ENCODE measurements at regions not wholly inside any gene's neighbourhood (a gene's known extent, or its start where the extent isn't known, plus 50 kb on each side); places are given as distances from the start of the nearest gene placed in this dataset.

GRCh38 chr21:30102871-30103270, 63.7 kb downstream of the CLDN17 start (continued):
- no peak for TF ChIP-seq PRDM1 (tag by site-specific recombination; IDR thresholded peaks at IDR 0.05)

GRCh38 chr21:30101967-30102366, 64.6 kb downstream of the CLDN17 start:
- Histone ChIP-seq H3K27ac (ENCODE audit: extremely low read depth, low read depth, low read length) (no peak overlapping the region), H3K36me3 (ENCODE audit: control insufficient read depth in 2 of 2, insufficient read depth in 1 of 2, low read length in 2 of 2) (no peaks in the 10 kb centered on the region), H3K4me3 (ENCODE audit: low read depth, low read length) (no peak overlapping the region), H3K4me1 (ENCODE audit: control insufficient read depth, insufficient read depth, low read length) (no peaks in the 10 kb centered on the region), H3K9me3 (ENCODE audit: control insufficient read depth, insufficient read depth, low read depth, low read length) (no peaks in the 10 kb centered on the region)
- CTCF ChIA-PET: interaction anchor here (0.6 to 0.9 kb wide), 2 partner anchors 57 to 1433 kb away, joined by 3 to 5 read pairs; no protein-coding TSS in a partner anchor
- TF ChIP-seq ZSCAN4 (tag by site-specific recombination; IDR thresholded peaks at IDR 0.05): no peak
- TF ChIP-seq ZNF624 (tag by site-specific recombination; IDR thresholded peaks at IDR 0.05): no peak
- no peak for TF ChIP-seq ZNF580 (tag by site-specific recombination; IDR thresholded peaks at IDR 0.05)
- no peak for TF ChIP-seq ZNF623 (tag by site-specific recombination; IDR thresholded peaks at IDR 0.05)
- TF ChIP-seq ZNF362 (tag by site-specific recombination; IDR thresholded peaks at IDR 0.05): no peak
- POLR2A ChIA-PET: no interaction called here

- CTCF ChIA-PET: no interaction called here
- Histone ChIP-seq H3K9me3 (ENCODE audit: control insufficient read depth, insufficient read depth, low read depth, low read length) (no peaks in the 10 kb centered on the region), H3K4me1 (ENCODE audit: control insufficient read depth, insufficient read depth, low read length) (no peaks in the 10 kb centered on the region), H3K27ac (ENCODE audit: extremely low read depth, low read depth, low read length) (no peak overlapping the region), H3K4me3 (ENCODE audit: low read depth, low read length) (no peak overlapping the region), H3K36me3 (ENCODE audit: control insufficient read depth in 2 of 2, insufficient read depth in 1 of 2, low read length in 2 of 2) (no peaks in the 10 kb centered on the region)
- POLR2A ChIA-PET: no interaction called here
- TF ChIP-seq ZNF280C (tag by site-specific recombination; IDR thresholded peaks at IDR 0.05): no peak
- no peak for TF ChIP-seq ZBTB1 (tag by site-specific recombination; IDR thresholded peaks at IDR 0.05)
- no peak for TF ChIP-seq ZNF791 (tag by site-specific recombination; IDR thresholded peaks at IDR 0.05)
- no peak for TF ChIP-seq SP2 (tag by site-specific recombination; IDR thresholded peaks at IDR 0.05)
- no peak for TF ChIP-seq GLIS1 (tag by site-specific recombination; IDR thresholded peaks at IDR 0.05)
- TF ChIP-seq ZFP69B (tag by site-specific recombination; IDR thresholded peaks at IDR 0.05): no peak
- TF ChIP-seq ZNF48 (tag by site-specific recombination; IDR thresholded peaks at IDR 0.05): no peak
- no peak for TF ChIP-seq EGR2 (tag by site-specific recombination; IDR thresholded peaks at IDR 0.05; ENCODE audit: low read depth)
- TF ChIP-seq ZNF266 (tag by site-specific recombination; IDR thresholded peaks at IDR 0.05; ENCODE audit: low read depth): no peak
- TF ChIP-seq ZNF596 (tag by site-specific recombination; IDR thresholded peaks at IDR 0.05): no peak
- no peak for TF ChIP-seq ZNF704 (tag by site-specific recombination; IDR thresholded peaks at IDR 0.05)
- TF ChIP-seq ZSCAN5A (tag by site-specific recombination; IDR thresholded peaks at IDR 0.05): no peak
- TF ChIP-seq ZNF518A (tag by site-specific recombination; conservative IDR thresholded peaks at IDR 0.05; ENCODE audit: low read depth): no peak
- no peak for TF ChIP-seq ZNF654 (tag by site-specific recombination; IDR thresholded peaks at IDR 0.05; ENCODE audit: low read depth)
- no peak for TF ChIP-seq ZNF514 (tag by site-specific recombination; IDR thresholded peaks at IDR 0.05)
- no peak for TF ChIP-seq WT1 (tag by site-specific recombination; IDR thresholded peaks at IDR 0.05)
These were observed 68.8 kb downstream of the CLDN17 start for GRCh38 chr21:30097791-30098190.
